ENCODE measurements at regions not wholly inside any gene's neighbourhood (a gene's known extent, or its start where the extent isn't known, plus 50 kb on each side); places are given as distances from the start of the nearest gene placed in this dataset.

DNA sequence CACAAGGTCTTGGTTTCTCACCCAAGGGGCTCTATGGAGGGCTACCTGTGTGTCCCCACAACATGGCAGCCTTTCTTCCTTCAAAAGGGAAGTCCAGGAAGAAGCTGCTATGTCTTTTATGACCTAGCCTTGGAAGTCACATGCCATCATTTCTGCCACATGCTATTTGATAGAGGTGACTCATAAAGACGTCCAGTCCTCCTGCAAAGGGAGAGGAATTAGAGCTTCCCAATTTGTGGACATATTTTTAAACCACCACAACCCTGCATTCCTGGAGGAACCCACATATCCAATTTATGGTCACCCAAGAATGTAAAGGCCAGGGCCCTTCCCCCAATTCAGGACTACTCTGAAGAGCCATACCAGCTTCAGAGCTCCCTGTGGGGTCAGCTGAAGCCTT lies 246.2 kb downstream of the CYP26B1 start:
- no peak overlapping the region for H3K4me3 ChIP-seq (ENCODE audit: low read depth in 2 of 2, low read length in 2 of 2)
- no peak overlapping the region for H3K27ac ChIP-seq (ENCODE audit: low read length)
- H3K9me3 ChIP-seq (ENCODE audit: control insufficient read depth, insufficient read depth, low read depth, low read length) = no peaks in the 10 kb centered on the region
- no peak for TF ChIP-seq POLR2AphosphoS5 (IDR thresholded peaks at IDR 0.05; ENCODE audit: low read depth, low read length)
- no peak for TF ChIP-seq SIN3A (IDR thresholded peaks at IDR 0.05; ENCODE audit: borderline replicate concordance, insufficient read depth, low read depth, low read length)
- no peak for TF ChIP-seq TCF7L2 (IDR thresholded peaks at IDR 0.05; ENCODE audit: low read depth, low read length)
- TF ChIP-seq, protein P1, sequence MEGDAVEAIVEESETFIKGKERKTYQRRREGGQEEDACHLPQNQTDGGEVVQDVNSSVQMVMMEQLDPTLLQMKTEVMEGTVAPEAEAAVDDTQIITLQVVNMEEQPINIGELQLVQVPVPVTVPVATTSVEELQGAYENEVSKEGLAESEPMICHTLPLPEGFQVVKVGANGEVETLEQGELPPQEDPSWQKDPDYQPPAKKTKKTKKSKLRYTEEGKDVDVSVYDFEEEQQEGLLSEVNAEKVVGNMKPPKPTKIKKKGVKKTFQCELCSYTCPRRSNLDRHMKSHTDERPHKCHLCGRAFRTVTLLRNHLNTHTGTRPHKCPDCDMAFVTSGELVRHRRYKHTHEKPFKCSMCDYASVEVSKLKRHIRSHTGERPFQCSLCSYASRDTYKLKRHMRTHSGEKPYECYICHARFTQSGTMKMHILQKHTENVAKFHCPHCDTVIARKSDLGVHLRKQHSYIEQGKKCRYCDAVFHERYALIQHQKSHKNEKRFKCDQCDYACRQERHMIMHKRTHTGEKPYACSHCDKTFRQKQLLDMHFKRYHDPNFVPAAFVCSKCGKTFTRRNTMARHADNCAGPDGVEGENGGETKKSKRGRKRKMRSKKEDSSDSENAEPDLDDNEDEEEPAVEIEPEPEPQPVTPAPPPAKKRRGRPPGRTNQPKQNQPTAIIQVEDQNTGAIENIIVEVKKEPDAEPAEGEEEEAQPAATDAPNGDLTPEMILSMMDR (IDR thresholded peaks at IDR 0.05) = no peak
- TF ChIP-seq, protein P2, sequence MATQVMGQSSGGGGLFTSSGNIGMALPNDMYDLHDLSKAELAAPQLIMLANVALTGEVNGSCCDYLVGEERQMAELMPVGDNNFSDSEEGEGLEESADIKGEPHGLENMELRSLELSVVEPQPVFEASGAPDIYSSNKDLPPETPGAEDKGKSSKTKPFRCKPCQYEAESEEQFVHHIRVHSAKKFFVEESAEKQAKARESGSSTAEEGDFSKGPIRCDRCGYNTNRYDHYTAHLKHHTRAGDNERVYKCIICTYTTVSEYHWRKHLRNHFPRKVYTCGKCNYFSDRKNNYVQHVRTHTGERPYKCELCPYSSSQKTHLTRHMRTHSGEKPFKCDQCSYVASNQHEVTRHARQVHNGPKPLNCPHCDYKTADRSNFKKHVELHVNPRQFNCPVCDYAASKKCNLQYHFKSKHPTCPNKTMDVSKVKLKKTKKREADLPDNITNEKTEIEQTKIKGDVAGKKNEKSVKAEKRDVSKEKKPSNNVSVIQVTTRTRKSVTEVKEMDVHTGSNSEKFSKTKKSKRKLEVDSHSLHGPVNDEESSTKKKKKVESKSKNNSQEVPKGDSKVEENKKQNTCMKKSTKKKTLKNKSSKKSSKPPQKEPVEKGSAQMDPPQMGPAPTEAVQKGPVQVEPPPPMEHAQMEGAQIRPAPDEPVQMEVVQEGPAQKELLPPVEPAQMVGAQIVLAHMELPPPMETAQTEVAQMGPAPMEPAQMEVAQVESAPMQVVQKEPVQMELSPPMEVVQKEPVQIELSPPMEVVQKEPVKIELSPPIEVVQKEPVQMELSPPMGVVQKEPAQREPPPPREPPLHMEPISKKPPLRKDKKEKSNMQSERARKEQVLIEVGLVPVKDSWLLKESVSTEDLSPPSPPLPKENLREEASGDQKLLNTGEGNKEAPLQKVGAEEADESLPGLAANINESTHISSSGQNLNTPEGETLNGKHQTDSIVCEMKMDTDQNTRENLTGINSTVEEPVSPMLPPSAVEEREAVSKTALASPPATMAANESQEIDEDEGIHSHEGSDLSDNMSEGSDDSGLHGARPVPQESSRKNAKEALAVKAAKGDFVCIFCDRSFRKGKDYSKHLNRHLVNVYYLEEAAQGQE (IDR thresholded peaks at IDR 0.05; ENCODE audit: insufficient read depth in 1 of 2, low read depth in 2 of 2, low read length in 1 of 2) = no peak
- no TSS peak for BruUV-seq (replicated peaks)
- no peak for DNase-seq (ENCODE audit: low read depth, low spot score)
- ChIA-PET CTCF (no interaction called here), POLR2A (no interaction called here)
- no peaks in the 10 kb centered on the region for H3K36me3 ChIP-seq (ENCODE audit: control insufficient read depth, insufficient read depth, low read length)
- intact Hi-C loops (cut with micrococcal nuclease; ENCODE audit: unreplicated experiment) = no loop called here
- peaks cover 8% of the 10 kb centered on the region for H3K27me3 ChIP-seq (ENCODE audit: control insufficient read depth, insufficient read depth, low read length)
- no peaks in the 10 kb centered on the region for H3K4me1 ChIP-seq (ENCODE audit: control insufficient read depth, insufficient read depth, low read length)
- ATAC-seq = no peak
- in situ Hi-C loops (cut with HindIII; ENCODE audit: low pct_unique_long_range_greater_than_20kb, low sequenced_read_pairs) = no loop called here

DNA sequence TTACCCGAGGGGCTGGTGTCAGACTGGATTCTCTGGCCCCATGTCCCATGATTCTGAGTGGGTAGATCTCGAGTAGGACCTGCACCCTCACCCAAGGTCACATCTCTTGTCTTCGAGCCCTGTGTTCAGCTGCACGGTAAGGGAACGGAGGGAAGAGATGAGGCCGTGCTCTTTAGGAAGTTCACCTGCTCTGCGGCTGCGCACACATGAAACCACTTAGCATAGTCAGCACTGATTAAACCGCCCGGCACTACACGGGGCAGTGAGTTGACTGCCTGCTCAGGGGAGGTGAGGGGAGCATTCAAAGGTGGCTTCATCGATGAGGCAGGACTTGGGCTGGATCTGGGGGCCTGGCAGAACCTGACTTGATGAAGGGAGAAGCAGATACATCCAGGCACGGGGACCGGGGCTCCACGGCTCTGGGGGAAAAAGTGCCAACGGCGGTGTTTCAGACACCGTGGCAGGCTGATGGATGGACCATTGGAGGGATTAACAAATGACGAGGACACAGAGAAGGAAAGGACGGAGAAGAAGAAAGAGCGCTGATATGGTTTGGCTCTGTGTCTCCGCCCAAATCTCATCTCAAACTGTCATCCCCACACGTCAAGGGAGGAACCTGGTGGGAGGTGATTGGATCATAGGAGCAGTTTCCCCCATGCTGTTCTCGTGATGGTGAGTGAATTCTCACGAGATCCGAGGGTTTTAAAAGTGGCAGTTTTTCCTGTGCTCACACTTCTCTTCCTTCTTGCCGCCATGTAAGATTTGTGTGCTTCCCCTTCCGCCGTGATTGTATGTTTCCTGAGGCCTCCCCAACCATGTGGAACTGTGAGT lies 248.6 kb downstream of the CYP26B1 start:
- peaks cover 4% of the 10 kb centered on the region for H3K27me3 ChIP-seq (ENCODE audit: control insufficient read depth, insufficient read depth, low read length)
- no peak overlapping the region for H3K27ac ChIP-seq (ENCODE audit: low read length)
- H3K4me3 ChIP-seq (ENCODE audit: low read depth in 2 of 2, low read length in 2 of 2) = no peak overlapping the region
- ATAC-seq (no peak), DNase-seq (ENCODE audit: low read depth, low spot score) (no peak)
- no TSS peak for BruUV-seq (replicated peaks)
- H3K36me3 ChIP-seq (ENCODE audit: control insufficient read depth, insufficient read depth, low read length) = no peaks in the 10 kb centered on the region
- TF ChIP-seq, protein P2 (IDR thresholded peaks at IDR 0.05; ENCODE audit: insufficient read depth in 1 of 2, low read depth in 2 of 2, low read length in 1 of 2) = no peak
- TF ChIP-seq, protein P1 (IDR thresholded peaks at IDR 0.05) = no peak
- TF ChIP-seq TCF7L2 (IDR thresholded peaks at IDR 0.05; ENCODE audit: low read depth, low read length) = no peak
- no peak for TF ChIP-seq POLR2AphosphoS5 (IDR thresholded peaks at IDR 0.05; ENCODE audit: low read depth, low read length)
- TF ChIP-seq SIN3A (IDR thresholded peaks at IDR 0.05; ENCODE audit: borderline replicate concordance, insufficient read depth, low read depth, low read length) = no peak
- no peaks in the 10 kb centered on the region for H3K9me3 ChIP-seq (ENCODE audit: control insufficient read depth, insufficient read depth, low read depth, low read length)
- intact Hi-C loops (cut with micrococcal nuclease; ENCODE audit: unreplicated experiment) (no loop called here), in situ Hi-C loops (cut with HindIII; ENCODE audit: low pct_unique_long_range_greater_than_20kb, low sequenced_read_pairs) (no loop called here)
- ChIA-PET POLR2A (no interaction called here), CTCF (no interaction called here)
- no peaks in the 10 kb centered on the region for H3K4me1 ChIP-seq (ENCODE audit: control insufficient read depth, insufficient read depth, low read length)
